IPS DF 19.7 (cell line): ENCODE measurements at regions not wholly inside any gene's neighbourhood (a gene's known extent, or its start where the extent isn't known, plus 50 kb on each side); places are given as distances from the start of the nearest gene placed in this dataset.
"Not testable (repeated sequence)": the region's sequence is repeated elsewhere in the genome, so short reads cannot be mapped to it uniquely, and the experiment has no call there.

Experiments used
- DNase-seq: peaks from one replicate; pipeline ENCODE4 v3.0.0-alpha.2; 2013; ENCODE audit warnings: low read depth, low spot score

- no peak for DNase-seq
Measured at GRCh38 chr14:62505045-62505444, 540.2 kb downstream of the KCNH5 start.

GRCh38 chr14:62521309-62521708 lies 523.9 kb downstream of the KCNH5 start:
- DNase-seq: not testable (repeated sequence)

- DNase-seq: no peak
Measured at GRCh38 chr14:62528296-62528695, 517.0 kb downstream of the KCNH5 start.

- DNase-seq: no peak
Measured at GRCh38 chr14:62532181-62532580, 513.1 kb downstream of the KCNH5 start.

- DNase-seq: no peak
Measured at GRCh38 chr14:62546862-62547474, 498.3 kb downstream of the KCNH5 start.

GRCh38 chr14:62557416-62557815 lies 487.8 kb downstream of the KCNH5 start:
- DNase-seq: no peak

- no peak for DNase-seq
Measured at GRCh38 chr14:62558451-62558850, 486.8 kb downstream of the KCNH5 start.

GRCh38 chr14:62585247-62585646 lies 460.0 kb downstream of the KCNH5 start:
- no peak for DNase-seq

GRCh38 chr14:62592877-62593276 lies 452.4 kb downstream of the KCNH5 start:
- DNase-seq: no peak

GRCh38 chr14:62597143-62597542 lies 448.1 kb downstream of the KCNH5 start:
- DNase-seq: no peak

- DNase-seq: no peak
Measured at GRCh38 chr14:62599616-62600385, 445.5 kb downstream of the KCNH5 start.

GRCh38 chr14:62602712-62603111 lies 442.5 kb downstream of the KCNH5 start:
- no peak for DNase-seq

- DNase-seq: no peak
Measured at GRCh38 chr14:62604524-62604923, 440.7 kb downstream of the KCNH5 start.

GRCh38 chr14:62614122-62614521 lies 431.1 kb downstream of the KCNH5 start:
- DNase-seq: no peak

GRCh38 chr14:62616668-62617067 lies 428.6 kb downstream of the KCNH5 start:
- DNase-seq: no peak

- DNase-seq: no peak
Measured at GRCh38 chr14:62626416-62626815, 418.8 kb downstream of the KCNH5 start.

GRCh38 chr14:62629176-62629725 lies 416.0 kb downstream of the KCNH5 start:
- no peak for DNase-seq

- DNase-seq: no peak
Measured at GRCh38 chr14:62631176-62631575, 414.1 kb downstream of the KCNH5 start.

- no peak for DNase-seq
Measured at GRCh38 chr14:62632771-62633170, 412.5 kb downstream of the KCNH5 start.

- DNase-seq: no peak
Measured at GRCh38 chr14:62645649-62646048, 399.6 kb downstream of the KCNH5 start.
